HG03378 (cell line): ENCODE measurements at regions not wholly inside any gene's neighbourhood (a gene's known extent, or its start where the extent isn't known, plus 50 kb on each side); places are given as distances from the start of the nearest gene placed in this dataset.
"Not testable (repeated sequence)": the region's sequence is repeated elsewhere in the genome, so short reads cannot be mapped to it uniquely, and the experiment has no call there.

Source experiments
- ATAC-seq: cut with Tn5 transposase; IDR thresholded peaks from one replicate; pipeline ENCODE4 v1.9.1; 2021; ENCODE audit warnings: mild to moderate bottlenecking, moderate library complexity; ENCODE audit not compliant: unreplicated experiment

DNA sequence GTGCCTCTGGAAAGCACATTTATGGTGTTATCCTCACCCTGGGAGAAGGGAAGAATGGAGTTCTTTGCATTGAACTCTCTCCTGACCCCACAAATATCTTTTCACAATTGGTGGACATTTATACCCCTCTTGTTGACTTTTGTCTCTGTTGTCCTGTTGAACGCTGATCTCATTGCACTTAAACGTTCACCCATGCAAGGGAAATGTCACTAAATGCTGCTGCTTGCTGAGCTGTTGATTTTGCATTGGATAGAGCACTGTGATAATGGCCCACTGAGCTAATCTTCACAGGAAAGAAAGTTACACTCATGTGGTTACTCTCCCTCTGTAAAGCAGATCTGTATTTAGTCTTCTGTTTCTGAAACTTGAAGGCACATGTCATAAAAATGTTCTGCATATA, 133.4 kb downstream of the FZD1 start:
- no peak for ATAC-seq

DNA sequence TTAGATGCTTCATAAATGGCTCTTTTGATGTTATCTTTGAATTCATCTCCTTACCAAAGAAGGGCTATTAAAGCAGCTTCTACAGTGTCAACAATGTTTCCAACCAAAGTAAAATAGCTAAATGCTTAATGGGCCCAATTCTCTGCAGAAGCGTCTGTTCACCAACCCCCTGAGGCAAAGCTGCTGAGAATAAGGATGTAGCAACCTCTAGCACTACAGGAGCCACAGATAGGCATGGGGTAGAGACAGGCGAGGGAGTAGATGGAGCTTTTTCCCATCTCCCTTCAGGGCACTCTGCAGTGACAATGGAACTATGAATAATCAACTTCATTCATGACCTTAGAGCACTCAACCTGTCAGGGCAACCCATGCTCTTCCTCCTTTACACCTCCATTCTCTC, 134.1 kb downstream of the FZD1 start:
- no peak for ATAC-seq

DNA sequence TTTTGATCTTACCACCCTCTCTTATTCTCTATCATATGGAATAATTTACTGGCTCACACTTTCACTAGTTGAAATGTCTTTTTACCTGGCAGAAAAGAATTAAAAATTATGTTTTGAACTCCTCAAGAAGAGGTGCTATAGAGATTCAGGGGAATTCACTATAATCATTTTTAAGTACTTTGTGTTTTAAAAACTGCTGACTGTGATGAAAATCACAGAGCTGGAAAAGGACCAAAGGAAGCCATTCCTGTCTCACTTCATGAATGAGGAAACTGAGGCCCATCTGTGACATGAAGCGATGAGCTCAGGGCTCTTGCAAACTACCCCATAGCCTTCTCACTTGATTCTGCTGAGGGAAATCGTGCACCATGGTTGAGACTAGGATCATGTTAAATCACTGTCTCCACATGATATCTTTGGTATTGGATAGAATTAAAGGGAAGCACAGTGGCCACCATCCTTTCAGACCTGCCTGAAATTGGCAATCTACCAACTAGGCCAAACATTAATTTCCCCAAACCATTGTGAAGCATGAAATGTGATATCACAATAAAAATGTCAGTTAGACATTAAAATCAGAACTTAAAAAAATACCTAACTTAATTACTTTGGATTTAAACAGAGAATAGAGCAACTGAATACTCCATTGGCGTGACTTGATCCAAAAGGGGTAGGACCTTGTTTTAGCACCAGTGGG, 141.0 kb downstream of the FZD1 start:
- no peak for ATAC-seq

GRCh38 chr7:91405873-91406272, 141.6 kb downstream of the FZD1 start:
- ATAC-seq, result not testable (repeated sequence)

- ATAC-seq, result no peak
These were observed 143.7 kb downstream of the FZD1 start for GRCh38 chr7:91407942-91408341.

GRCh38 chr7:91408388-91409154, 144.3 kb downstream of the FZD1 start:
- no peak for ATAC-seq

GRCh38 chr7:91411060-91411459, 146.8 kb downstream of the FZD1 start:
- no peak for ATAC-seq

DNA sequence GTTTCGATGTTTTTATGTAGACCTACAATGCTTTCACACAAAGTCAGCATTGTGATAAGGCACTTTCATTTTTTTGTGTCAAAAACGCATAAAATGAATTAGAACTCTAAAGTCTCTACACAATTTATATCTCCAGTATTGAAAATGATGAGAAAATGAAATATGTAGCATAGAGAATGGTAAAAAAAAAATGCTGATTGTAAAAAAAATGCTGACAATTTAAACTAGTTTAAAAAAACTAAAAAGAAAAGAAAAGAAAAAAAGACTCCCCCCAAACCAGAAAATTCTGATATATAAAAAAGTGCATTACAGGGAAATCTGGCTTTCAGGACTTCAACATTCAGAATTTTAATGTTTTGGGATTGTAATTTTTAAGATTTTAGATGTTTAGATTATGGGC, 148.1 kb downstream of the FZD1 start:
- ATAC-seq, result no peak

DNA sequence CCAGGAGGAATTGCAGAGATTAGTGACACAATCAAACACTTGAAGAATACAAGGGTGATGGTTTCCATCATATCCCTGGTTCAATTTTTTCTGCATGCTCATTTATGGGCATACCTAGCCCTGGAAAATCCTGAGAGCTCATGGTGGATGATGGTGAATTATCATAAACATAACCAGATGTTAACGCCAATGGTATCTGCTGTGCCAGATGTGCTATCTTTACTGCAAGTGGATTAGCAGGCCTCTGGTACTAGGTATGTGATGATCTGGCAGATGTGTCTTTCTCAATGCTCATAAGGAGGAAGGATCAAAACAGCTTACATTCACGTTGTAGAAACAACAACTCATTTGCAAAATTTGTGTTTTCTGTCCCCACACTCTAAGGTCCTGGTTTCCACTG, 150.5 kb downstream of the FZD1 start:
- no peak for ATAC-seq

- no peak for ATAC-seq
These were observed 152.1 kb downstream of the FZD1 start for GRCh38 chr7:91416155-91416865.

- ATAC-seq, result no peak
These were observed 156.4 kb downstream of the FZD1 start for GRCh38 chr7:91420606-91421005.

- ATAC-seq, result no peak
These were observed 156.8 kb downstream of the FZD1 start for GRCh38 chr7:91421018-91421417.

- no peak for ATAC-seq
These were observed 160.1 kb downstream of the FZD1 start for GRCh38 chr7:91424371-91424770.

- ATAC-seq, result no peak
These were observed 160.9 kb downstream of the FZD1 start for GRCh38 chr7:91425149-91425548.

- no peak for ATAC-seq
These were observed 162.8 kb downstream of the FZD1 start for GRCh38 chr7:91427051-91427450.

GRCh38 chr7:91431601-91432000, 167.4 kb downstream of the FZD1 start:
- no peak for ATAC-seq

GRCh38 chr7:91434836-91435235, 170.6 kb downstream of the FZD1 start:
- ATAC-seq, result no peak

DNA sequence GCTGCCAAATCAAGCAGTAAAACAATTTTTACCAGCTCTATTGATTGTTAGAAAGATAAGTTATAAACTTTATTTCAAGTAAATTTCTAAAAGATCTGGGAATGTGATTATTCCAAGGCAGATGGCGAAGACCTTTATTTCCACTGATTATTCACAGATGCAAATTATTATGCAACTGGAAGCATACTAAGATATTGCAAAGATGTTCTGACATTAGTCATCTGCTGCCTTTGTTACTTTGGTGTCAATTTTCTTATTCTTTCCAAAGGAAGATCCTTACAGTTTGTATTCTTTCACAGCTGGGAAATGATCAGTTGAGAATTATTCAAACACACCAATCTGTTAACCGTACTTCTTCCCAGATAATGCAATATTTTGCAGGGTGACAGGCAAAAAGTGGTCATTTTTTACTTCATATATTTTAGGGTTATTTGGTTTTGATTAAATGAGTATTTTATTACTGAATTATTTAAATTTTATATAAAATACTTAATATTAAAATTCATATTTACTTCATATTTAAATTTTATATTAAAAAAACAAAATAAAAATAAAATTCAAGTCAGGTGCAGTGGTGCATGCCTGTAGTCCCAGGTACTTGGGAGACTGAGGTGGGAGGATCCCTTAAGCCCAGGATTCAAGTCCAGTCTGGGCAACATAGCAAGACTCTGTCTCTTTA, 171.3 kb downstream of the FZD1 start:
- no peak for ATAC-seq

DNA sequence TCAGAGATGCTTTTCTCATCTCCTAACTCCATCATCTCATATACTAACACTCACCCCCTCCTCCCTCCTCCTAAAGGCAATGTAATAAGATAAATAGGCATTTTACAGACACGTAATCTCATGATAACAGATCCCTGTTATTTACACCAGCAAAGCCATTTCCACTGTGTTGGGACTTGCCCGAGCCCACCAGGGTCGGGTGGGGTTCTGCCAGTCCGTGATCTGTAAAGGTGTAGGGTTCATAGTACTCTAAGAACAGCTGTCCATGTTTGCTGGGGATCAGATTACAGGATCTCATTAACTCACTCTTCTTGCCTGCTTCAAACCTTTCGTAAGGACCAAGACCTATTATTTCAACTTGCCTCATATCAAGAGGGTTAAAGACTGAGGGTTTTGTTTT, 172.4 kb downstream of the FZD1 start:
- no peak for ATAC-seq

GRCh38 chr7:91440198-91440597, 176.0 kb downstream of the FZD1 start:
- ATAC-seq, result not testable (repeated sequence)

DNA sequence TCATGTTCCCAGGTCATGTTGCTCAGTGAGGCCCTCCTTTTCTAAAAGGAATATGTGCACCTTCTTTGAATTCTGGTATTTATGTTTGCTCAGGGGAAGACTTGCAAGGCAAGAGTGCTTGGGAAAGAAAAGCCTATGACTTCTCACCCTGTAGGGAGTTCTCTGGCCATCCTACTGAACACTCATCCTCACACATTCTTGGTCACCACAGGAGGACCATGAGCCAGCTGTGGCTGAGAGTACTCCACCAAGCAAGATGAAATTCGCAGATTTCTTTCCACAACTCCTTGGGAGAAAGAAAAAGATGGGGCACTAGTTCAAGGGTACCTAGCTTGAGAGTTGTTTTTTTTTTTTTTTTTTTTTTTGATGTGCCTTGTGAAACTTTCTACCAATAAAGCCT, 179.6 kb downstream of the FZD1 start:
- no peak for ATAC-seq
